Karpas-422 (cell line): ENCODE measurements at regions not wholly inside any gene's neighbourhood (a gene's known extent, or its start where the extent isn't known, plus 50 kb on each side); places are given as distances from the start of the nearest gene placed in this dataset.

Experiments used
- DNase-seq: peaks from one replicate; pipeline ENCODE4 v3.0.0-alpha.2; 2015
- H2AFZ ChIP-seq: fragments of 200-600 bp; sonication (generic); 2 replicates; pipeline ENCODE4 v1.6.1; 2014; ENCODE audit warnings: antibody characterized with exemption, low read length, mixed read lengths
- H3K27ac ChIP-seq: fragments of 200-600 bp; sonication (generic); 2 replicates; pipeline ENCODE4 v1.5.1; 2014; ENCODE audit warnings: mild to moderate bottlenecking, low read length, moderate library complexity
- H3K27me3 ChIP-seq: fragments of 200-600 bp; sonication (generic); 2 replicates; pipeline ENCODE4 v1.6.1; 2014; ENCODE audit warnings: low read length, mixed read lengths
- H3K36me3 ChIP-seq: fragments of 200-600 bp; sonication (generic); 2 replicates; pipeline ENCODE4 v1.6.1; 2014; ENCODE audit warnings: low read length, mixed read lengths; ENCODE audit not compliant: insufficient read depth
- H3K4me1 ChIP-seq: fragments of 200-600 bp; sonication (generic); 2 replicates; pipeline ENCODE4 v1.6.1; 2014; ENCODE audit warnings: mild to moderate bottlenecking, low read length, mixed read lengths
- H3K4me2 ChIP-seq: fragments of 200-600 bp; sonication (generic); 2 replicates; pipeline ENCODE4 v1.6.1; 2014; ENCODE audit warnings: low read length, low read depth, mild to moderate bottlenecking; ENCODE audit not compliant: poor library complexity, severe bottlenecking
- H3K4me3 ChIP-seq: fragments of 200-600 bp; sonication (generic); 2 replicates; pipeline ENCODE4 v1.5.1; 2014; ENCODE audit warnings: mild to moderate bottlenecking, antibody characterized with exemption, low read length, mixed read lengths
- H3K79me2 ChIP-seq: fragments of 200-600 bp; sonication (generic); 2 replicates; pipeline ENCODE4 v1.6.1; 2014; ENCODE audit warnings: mild to moderate bottlenecking, low read length, mixed read lengths
- H3K9ac ChIP-seq: fragments of 200-600 bp; sonication (generic); 2 replicates; pipeline ENCODE4 v1.6.0; 2014; ENCODE audit warnings: low read length
- H3K9me2 ChIP-seq: fragments of 200-600 bp; sonication (generic), shearing (Covaris generic); replicated peaks from 2 replicates; pipeline ENCODE4 v1.6.0; 2014; ENCODE audit warnings: mild to moderate bottlenecking, low read length, moderate library complexity; ENCODE audit not compliant: insufficient read depth
- H3K9me3 ChIP-seq: fragments of 300-700, 200-600 bp; sonication (generic); 2 replicates; pipeline ENCODE4 v1.6.1; 2014; ENCODE audit warnings: low read length, mixed read lengths
- H4K20me1 ChIP-seq: fragments of 200-600 bp; sonication (generic); 2 replicates; pipeline ENCODE4 v1.6.1; 2014; ENCODE audit warnings: mild to moderate bottlenecking, antibody characterized with exemption, low read length, low read depth; ENCODE audit not compliant: insufficient read depth

DNA sequence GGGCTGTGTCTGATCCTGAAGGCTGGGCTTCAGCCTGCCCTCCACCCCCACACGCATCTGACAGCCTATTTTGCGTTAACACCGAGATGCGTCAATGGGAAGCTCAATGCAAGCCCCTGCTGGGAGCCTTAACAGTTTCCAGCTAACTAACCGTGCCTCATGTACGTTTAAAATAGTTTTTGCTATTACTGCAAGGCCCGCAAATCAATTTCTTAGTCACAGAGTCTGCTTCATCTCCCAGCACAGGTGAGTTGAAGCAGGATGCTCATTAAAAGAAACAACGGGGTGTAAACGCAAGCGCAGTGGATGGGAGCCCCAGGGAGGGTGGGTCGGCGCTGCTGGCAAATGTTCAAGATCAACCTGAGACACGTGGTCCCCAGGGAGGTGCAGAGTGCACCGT, 142.8 kb upstream of the PHACTR3 start:
- Histone ChIP-seq H3K4me1 (no peaks in the 10 kb centered on the region), H3K27me3 (no peaks in the 10 kb centered on the region), H3K4me3 (no peak overlapping the region), H3K9me2 (no peaks in the 10 kb centered on the region), H3K9ac (no peak overlapping the region), H3K9me3 (no peaks in the 10 kb centered on the region), H2AFZ (no peak overlapping the region), H3K79me2 (no peaks in the 10 kb centered on the region), H4K20me1 (no peaks in the 10 kb centered on the region), H3K4me2 (no peak overlapping the region), H3K27ac (no peak overlapping the region), H3K36me3 (no peaks in the 10 kb centered on the region)
- DNase-seq = no peak

DNA sequence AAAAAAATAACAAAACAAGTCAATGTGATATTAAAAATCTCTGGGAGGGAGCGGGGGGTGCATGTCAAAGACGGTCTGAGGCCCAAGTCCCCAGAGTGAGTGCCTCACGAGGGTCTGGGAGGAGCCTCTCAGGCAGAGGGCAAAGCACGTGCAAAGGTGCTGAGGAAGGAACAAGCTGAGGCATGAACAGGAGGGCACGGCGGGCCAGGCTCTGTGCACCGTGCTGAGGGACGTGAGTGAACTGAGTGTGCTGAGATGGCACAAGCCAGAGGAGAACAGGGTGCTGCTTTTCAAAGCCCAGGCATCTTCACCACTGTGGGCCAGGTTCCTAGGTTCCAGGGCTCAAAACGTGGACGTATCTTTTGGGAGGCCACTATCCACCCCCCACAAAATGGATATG, 142.1 kb upstream of the PHACTR3 start:
- Histone ChIP-seq H4K20me1 (no peaks in the 10 kb centered on the region), H3K4me1 (no peaks in the 10 kb centered on the region), H3K79me2 (no peaks in the 10 kb centered on the region), H3K9me2 (no peaks in the 10 kb centered on the region), H3K4me3 (no peak overlapping the region), H3K27ac (no peak overlapping the region), H3K27me3 (no peaks in the 10 kb centered on the region), H3K36me3 (no peaks in the 10 kb centered on the region), H3K9me3 (no peaks in the 10 kb centered on the region), H2AFZ (no peak overlapping the region), H3K4me2 (no peak overlapping the region), H3K9ac (no peak overlapping the region)
- DNase-seq = no peak

DNA sequence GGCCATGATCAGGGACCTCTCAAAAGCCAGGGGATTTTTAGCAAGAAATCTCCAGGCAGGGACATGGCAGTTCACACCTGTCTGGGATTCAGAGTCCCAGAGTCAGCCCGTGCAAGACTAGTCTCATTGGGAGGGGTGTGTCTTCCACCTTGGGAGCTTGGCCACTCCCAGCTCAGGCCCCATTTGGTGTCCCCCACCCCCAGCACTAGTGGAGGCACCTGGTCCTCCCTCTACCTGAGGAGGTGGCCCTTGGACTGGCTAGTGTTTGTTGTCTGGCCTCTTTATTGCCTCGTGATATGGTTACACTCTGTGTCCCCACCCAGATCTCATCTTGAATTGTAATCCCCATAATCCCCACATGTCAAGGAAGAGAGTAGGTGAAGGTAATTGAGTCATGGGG, 140.8 kb upstream of the PHACTR3 start:
- Histone ChIP-seq H3K4me2 (no peak overlapping the region), H3K4me1 (no peaks in the 10 kb centered on the region), H2AFZ (no peak overlapping the region), H3K4me3 (no peak overlapping the region), H3K27me3 (no peaks in the 10 kb centered on the region), H3K36me3 (no peaks in the 10 kb centered on the region), H3K79me2 (no peaks in the 10 kb centered on the region), H3K9me2 (no peaks in the 10 kb centered on the region), H3K27ac (no peak overlapping the region), H3K9me3 (no peaks in the 10 kb centered on the region), H4K20me1 (no peaks in the 10 kb centered on the region), H3K9ac (no peak overlapping the region)
- DNase-seq = no peak

DNA sequence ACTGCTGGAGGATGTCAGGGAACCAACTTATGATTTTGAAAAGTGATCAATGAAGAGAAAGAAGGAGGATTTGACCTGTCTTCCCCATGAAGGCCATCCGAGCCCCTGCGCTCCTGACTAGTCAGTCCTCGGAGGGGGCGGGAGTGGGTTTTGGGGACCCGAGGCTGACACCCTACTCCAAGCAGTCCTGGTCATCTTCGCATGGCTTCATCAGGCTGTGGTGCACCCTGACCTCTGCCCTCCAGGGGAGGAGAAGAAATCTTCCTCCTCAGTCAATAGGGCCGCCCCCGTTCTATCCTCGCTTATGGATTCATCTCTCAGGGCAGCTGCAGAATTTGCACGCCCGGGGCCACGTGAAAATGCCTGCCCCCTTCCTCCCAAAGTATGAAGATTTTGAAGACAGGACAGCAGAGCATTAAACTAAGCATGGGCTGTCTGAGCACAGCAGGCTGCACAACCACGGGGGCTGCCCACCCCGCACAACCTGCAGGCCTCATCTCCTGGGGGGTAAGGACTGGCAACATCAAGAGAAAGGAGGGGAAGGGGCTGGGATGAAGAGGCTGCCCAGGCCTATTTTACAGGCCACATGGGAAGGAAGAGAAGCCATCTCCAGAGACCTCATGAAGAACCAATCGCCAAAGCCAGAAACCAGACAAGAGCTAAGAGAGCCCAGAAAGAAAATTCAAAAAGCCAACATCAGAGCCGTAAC, 138.1 kb upstream of the PHACTR3 start:
- H3K4me3 ChIP-seq = no peak overlapping the region
- H3K9ac ChIP-seq = no peak overlapping the region
- no peaks in the 10 kb centered on the region for H4K20me1 ChIP-seq
- H3K27me3 ChIP-seq = no peaks in the 10 kb centered on the region
- H3K4me2 ChIP-seq = no peak overlapping the region
- no peaks in the 10 kb centered on the region for H3K9me2 ChIP-seq
- H3K4me1 ChIP-seq = no peaks in the 10 kb centered on the region
- H3K36me3 ChIP-seq = no peaks in the 10 kb centered on the region
- no peak overlapping the region for H3K27ac ChIP-seq
- H3K9me3 ChIP-seq = no peaks in the 10 kb centered on the region
- no peaks in the 10 kb centered on the region for H3K79me2 ChIP-seq
- no peak overlapping the region for H2AFZ ChIP-seq
- DNase-seq = no peak

DNA sequence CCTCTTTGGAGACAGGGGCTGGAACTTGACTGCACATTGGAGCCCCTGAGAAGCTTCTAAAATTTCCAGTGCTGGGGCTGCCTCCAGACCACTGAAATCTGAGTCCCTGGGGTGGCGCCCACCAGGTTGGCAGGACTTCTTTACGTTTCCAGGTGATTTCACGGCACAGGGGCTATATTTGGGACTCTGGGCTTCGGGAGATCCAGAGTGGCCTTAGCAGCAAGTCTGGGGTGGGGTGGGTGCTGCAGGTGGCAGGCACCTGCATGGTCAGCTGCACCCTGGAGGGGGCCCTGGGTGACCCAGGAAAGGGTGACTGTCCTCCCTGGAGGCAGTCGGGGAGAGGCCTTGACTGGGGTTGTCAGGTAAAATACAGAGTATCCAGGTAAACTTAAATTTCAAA, 135.5 kb upstream of the PHACTR3 start:
- Histone ChIP-seq H3K9me2 (no peaks in the 10 kb centered on the region), H4K20me1 (no peaks in the 10 kb centered on the region), H3K27me3 (no peaks in the 10 kb centered on the region), H3K27ac (no peak overlapping the region), H3K9ac (no peak overlapping the region), H3K4me3 (no peak overlapping the region), H3K9me3 (no peaks in the 10 kb centered on the region), H2AFZ (no peak overlapping the region), H3K4me1 (no peaks in the 10 kb centered on the region; the same call in 1 of the 2 replicates), H3K4me2 (no peak overlapping the region), H3K36me3 (no peaks in the 10 kb centered on the region), H3K79me2 (no peaks in the 10 kb centered on the region)
- no peak for DNase-seq

DNA sequence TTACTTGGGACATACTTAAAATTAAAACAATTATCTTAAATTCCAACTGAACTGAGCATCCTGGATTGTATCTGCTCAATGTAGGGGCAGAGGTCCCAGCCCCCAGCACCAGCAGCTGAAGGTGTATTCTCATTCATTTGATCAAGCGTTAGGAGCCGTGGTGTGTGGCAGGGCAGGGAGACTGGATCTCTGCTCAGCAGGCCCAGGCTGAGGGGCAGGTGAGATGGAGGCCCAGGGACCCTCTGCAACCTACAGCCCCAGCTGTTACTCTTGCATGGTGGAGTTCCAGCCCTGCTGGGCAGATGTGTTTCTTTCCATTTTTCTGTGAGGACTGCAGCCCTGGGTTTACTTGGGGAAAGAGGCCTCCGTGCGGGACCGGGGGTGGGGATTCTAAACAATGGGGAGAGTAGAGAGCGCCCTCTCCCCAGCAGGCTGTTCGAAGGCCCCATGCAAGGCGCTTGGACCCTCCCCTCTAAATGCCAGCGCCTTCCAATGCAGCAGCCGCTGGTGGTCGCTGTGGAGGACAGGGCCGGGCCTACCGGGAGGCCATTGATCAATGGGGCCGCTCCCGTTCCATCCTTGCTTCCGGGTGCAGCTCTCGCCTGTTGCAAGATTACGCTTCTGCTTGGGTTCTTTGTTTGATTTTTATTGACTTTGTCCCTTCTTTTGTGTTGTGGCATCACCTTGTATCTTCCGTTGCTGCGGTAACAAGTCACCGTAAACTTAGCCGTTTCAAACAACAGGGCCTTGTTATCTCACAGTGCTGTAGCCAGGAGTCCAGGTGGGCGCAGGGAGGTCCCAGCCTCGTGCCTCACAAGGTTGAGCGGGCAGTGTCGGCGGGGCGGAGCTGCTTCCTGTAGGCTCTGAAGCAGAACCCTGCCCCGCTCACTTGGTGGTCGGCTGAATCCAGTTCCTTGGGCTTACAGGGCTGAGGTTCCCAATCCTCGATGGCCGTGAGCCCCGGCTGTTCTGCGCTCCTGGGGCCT, 134.8 kb upstream of the PHACTR3 start:
- Histone ChIP-seq H3K9ac (no peak overlapping the region), H3K9me3 (no peaks in the 10 kb centered on the region), H4K20me1 (no peaks in the 10 kb centered on the region), H3K27ac (no peak overlapping the region), H3K9me2 (no peaks in the 10 kb centered on the region), H3K27me3 (no peaks in the 10 kb centered on the region), H3K4me3 (no peak overlapping the region), H3K4me1 (no peaks in the 10 kb centered on the region; the same call in 1 of the 2 replicates), H2AFZ (no peak overlapping the region), H3K4me2 (no peak overlapping the region), H3K36me3 (no peaks in the 10 kb centered on the region), H3K79me2 (no peaks in the 10 kb centered on the region)
- no peak for DNase-seq

DNA sequence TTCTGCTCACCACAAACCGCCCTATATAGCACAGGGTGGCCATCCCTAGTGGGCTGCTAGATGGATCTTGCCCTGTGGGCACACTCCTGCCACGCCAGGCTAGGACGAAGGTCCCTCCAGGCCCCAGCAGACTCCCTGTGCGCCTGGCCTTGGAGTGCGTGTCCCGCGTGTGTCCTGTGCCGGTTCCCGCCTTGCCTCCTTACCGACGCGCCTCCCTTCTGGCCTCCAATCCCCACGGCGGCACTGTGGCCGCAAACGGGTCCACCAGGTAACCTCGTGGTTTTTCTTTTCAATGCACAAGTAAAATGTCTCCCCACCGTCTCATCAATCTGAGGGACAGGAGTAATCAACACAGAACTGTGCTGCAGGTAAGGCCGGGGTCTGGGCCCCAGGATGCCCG, 133.8 kb upstream of the PHACTR3 start:
- Histone ChIP-seq H3K36me3 (no peaks in the 10 kb centered on the region), H3K27ac (no peak overlapping the region), H3K9me3 (no peaks in the 10 kb centered on the region), H2AFZ (no peak overlapping the region), H3K79me2 (no peaks in the 10 kb centered on the region), H4K20me1 (no peaks in the 10 kb centered on the region), H3K9me2 (no peaks in the 10 kb centered on the region), H3K4me2 (no peak overlapping the region), H3K4me3 (no peak overlapping the region), H3K27me3 (no peaks in the 10 kb centered on the region), H3K4me1 (no peaks in the 10 kb centered on the region; the same call in 1 of the 2 replicates), H3K9ac (no peak overlapping the region)
- no peak for DNase-seq

DNA sequence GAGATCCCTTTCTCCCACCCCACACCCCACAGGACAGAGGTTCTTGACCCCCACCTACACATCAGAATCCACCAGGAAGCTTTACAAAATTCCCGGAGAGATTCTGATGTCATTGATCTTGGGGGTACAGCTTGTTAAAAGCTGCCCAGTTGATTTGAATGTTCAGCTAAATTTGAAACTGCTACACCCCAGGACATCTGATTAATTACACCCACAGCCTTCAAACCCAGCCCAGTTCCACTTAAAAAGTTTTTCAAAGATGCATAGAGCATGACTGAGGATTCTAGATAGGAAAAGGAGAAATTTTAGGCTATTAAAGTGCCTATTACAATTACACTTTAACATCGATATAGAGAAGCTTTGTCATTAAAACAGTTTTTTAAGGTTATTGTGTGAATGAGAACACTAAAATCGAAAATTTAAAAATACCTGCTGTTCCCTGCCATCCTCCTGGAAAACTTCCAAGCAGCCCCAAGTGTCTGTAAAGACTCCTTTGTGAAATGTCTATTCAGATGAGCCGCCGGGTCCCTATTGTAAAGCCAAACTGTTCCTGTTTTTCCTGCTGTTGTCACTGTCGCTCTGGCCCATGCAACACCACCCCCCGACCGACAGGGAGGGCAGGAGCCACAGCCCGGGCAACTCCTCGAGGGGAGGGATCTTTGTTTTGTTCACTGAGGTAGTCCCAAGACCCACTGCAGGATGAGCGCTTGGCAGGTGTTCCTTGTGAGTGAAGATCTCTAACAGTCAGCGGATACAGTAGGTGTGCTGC, 132.5 kb upstream of the PHACTR3 start:
- Histone ChIP-seq H3K27ac (no peak overlapping the region), H2AFZ (no peak overlapping the region), H3K27me3 (no peaks in the 10 kb centered on the region), H3K4me1 (no peaks in the 10 kb centered on the region; the same call in 1 of the 2 replicates), H3K4me2 (no peak overlapping the region), H3K4me3 (no peak overlapping the region), H3K79me2 (no peaks in the 10 kb centered on the region), H3K9me3 (no peaks in the 10 kb centered on the region), H3K9me2 (no peaks in the 10 kb centered on the region), H3K36me3 (no peaks in the 10 kb centered on the region), H4K20me1 (no peaks in the 10 kb centered on the region; the same call in 1 of the 2 replicates), H3K9ac (no peak overlapping the region)
- DNase-seq = no peak
